ENCODE measurements at regions not wholly inside any gene's neighbourhood (a gene's known extent, or its start where the extent isn't known, plus 50 kb on each side); places are given as distances from the start of the nearest gene placed in this dataset.

DNA sequence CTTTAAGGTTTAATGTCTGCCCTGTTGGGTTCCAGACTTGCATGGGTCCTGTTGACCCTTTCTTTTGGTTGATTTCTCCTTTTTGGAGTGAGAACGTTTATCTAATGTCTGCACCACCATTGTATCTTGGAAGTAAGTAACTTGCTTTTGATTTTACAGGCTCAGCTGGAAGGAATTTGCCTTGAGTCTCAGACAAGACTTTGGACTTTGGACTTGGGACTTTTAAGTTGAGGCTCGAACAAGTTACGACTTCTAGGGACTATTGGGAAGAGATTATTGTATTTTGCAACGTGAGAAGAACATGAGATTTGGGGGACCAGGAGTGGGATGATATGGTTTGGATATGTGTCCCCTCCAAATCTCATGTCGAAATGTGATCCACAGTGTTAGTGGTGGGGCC lies 267.7 kb downstream of the GLI2 start:
- no peak for ATAC-seq
- 57 to 60% methylated on average over 5 of the region's 5 CpGs for WGBS, 2 donors
- no peak overlapping the region for H3K4me3 ChIP-seq
- intact Hi-C loops (cut with DNase I): no loop called here
- H3K36me3 ChIP-seq (replicated peaks in 1 of 2; ENCODE audit: insufficient read depth in 1 of 2, low read depth in 2 of 2): no peaks in the 10 kb centered on the region
- H3K27me3 ChIP-seq: no peaks in the 10 kb centered on the region
- H3K4me1 ChIP-seq: no peaks in the 10 kb centered on the region
- DNase-seq: no peak
- TF ChIP-seq, protein P1, sequence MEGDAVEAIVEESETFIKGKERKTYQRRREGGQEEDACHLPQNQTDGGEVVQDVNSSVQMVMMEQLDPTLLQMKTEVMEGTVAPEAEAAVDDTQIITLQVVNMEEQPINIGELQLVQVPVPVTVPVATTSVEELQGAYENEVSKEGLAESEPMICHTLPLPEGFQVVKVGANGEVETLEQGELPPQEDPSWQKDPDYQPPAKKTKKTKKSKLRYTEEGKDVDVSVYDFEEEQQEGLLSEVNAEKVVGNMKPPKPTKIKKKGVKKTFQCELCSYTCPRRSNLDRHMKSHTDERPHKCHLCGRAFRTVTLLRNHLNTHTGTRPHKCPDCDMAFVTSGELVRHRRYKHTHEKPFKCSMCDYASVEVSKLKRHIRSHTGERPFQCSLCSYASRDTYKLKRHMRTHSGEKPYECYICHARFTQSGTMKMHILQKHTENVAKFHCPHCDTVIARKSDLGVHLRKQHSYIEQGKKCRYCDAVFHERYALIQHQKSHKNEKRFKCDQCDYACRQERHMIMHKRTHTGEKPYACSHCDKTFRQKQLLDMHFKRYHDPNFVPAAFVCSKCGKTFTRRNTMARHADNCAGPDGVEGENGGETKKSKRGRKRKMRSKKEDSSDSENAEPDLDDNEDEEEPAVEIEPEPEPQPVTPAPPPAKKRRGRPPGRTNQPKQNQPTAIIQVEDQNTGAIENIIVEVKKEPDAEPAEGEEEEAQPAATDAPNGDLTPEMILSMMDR (IDR thresholded peaks at IDR 0.05): no peak
- no peak for TF ChIP-seq POLR2A (IDR thresholded peaks at IDR 0.05)
- H3K9me3 ChIP-seq: no peaks in the 10 kb centered on the region
- H3K27ac ChIP-seq: no peak overlapping the region

DNA sequence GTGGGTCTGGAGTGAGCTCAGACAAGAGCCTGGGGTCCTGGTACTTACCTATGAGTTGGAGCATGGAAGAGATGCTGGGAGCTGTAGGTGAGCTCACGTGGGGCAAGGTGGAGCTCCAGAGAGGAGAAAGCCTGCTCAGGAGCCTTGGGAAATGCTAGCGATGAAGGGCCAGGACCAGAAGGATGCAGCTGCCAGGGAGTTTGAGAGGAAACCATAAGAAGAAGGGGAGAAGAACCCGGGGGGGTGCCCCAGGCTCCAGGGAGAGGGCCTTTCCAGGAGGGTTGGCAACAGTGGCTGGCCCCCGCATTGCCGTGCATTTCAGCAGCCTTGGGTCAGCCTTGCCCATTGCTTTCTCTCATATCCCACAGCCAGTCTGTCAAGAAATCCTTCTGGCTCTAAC lies 268.7 kb downstream of the GLI2 start:
- no peak for TF ChIP-seq POLR2A (IDR thresholded peaks at IDR 0.05)
- TF ChIP-seq, protein P1 (IDR thresholded peaks at IDR 0.05): no peak
- Histone ChIP-seq H3K27me3 (no peaks in the 10 kb centered on the region), H3K4me1 (no peaks in the 10 kb centered on the region), H3K9me3 (no peaks in the 10 kb centered on the region), H3K27ac (no peak overlapping the region), H3K4me3 (no peak overlapping the region), H3K36me3 (replicated peaks in 1 of 2; ENCODE audit: insufficient read depth in 1 of 2, low read depth in 2 of 2) (no peaks in the 10 kb centered on the region)
- DNase-seq (no peak), ATAC-seq (no peak)
- 73 to 74% methylated on average over 4 to 5 of the region's 5 CpGs for WGBS, 2 donors
- intact Hi-C loops (cut with DNase I): no loop called here

DNA sequence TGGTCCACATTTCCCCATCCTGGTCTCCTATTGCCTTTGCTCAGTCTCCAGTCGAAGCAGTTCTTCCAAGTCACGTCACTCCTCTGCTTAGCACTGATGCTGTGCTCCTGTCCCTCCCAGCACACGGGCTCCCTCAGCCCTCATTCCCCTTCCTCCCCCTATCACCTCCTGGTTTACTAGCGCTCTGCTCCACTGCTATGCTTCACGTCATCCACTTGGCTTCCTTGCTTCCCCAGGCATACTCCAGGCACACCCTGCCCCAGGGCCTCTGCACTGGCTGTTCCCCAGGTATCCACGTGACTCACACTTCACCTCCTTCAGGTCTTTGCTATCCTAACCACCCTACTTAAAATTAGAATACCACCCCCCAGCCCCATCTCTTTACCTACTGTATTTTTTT lies 269.3 kb downstream of the GLI2 start:
- Histone ChIP-seq H3K27me3 (no peaks in the 10 kb centered on the region), H3K4me3 (no peak overlapping the region), H3K27ac (no peak overlapping the region), H3K4me1 (no peaks in the 10 kb centered on the region), H3K36me3 (replicated peaks in 1 of 2; ENCODE audit: insufficient read depth in 1 of 2, low read depth in 2 of 2) (no peaks in the 10 kb centered on the region), H3K9me3 (no peaks in the 10 kb centered on the region)
- intact Hi-C loops (cut with DNase I): no loop called here
- 80 to 85% methylated on average over 6 of the region's 6 CpGs for WGBS, 2 donors
- DNase-seq: no peak
- no peak for ATAC-seq
- no peak for TF ChIP-seq POLR2A (IDR thresholded peaks at IDR 0.05)
- TF ChIP-seq, protein P1 (IDR thresholded peaks at IDR 0.05): no peak

DNA sequence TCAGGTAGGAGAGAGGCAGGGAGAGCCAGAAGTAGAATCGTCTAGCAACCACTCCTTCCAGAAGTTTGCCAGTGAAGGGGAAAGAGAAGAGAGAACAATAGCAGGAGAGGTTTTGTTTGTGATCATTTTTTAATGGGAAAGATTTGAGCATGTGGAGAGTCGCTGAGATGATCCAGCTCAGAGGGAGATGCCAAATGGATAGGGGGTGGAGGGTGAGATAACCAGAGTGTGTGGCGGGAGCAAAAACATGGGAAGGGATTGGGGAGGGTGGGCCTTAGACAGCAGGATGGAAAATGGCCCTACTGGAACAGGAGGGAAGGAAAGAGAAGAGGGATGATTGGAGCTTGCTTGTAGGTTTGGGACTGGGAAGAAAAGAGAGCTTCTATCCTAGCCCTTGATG lies 269.8 kb downstream of the GLI2 start:
- no peak for DNase-seq
- TF ChIP-seq POLR2A (IDR thresholded peaks at IDR 0.05): no peak
- TF ChIP-seq, protein P1 (IDR thresholded peaks at IDR 0.05): no peak

DNA sequence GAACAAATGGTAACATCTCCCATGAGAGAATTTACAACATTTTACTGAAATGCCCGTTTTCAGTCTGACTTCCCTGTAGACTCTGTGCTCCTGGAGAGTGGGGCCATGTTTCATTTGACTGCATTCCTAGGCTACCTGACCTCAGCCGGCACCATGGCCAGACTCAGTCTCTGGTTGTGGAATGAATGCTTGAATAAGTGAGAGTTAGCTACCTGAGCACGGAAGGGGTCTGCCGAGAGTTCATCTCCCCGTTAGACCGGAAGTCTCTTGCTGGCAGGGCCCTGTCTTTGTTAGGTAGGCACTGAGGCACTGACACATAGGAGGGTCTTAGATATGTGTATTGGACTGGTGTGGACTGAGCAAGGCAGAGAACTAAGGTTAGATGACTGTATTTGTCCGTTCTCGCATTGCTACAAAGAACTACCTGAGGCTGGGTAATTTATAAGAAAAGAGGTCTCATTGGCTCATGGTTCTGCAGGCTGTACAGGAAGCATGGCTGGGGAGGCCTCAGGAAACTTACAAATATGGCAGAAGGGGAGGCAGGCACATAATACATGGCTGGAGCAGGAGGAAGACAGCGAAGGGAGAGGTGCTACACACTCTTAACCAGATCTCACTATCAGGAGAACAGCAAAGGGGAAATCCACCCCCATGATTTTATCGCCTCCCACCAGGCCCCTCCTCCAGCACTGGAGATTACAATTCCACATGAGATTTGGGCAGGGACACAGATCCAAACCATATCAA lies 271.2 kb downstream of the GLI2 start:
- H3K27me3 ChIP-seq: no peaks in the 10 kb centered on the region
- H3K4me1 ChIP-seq: no peaks in the 10 kb centered on the region
- no peak overlapping the region for H3K4me3 ChIP-seq
- no peaks in the 10 kb centered on the region for H3K36me3 ChIP-seq (replicated peaks in 1 of 2; ENCODE audit: insufficient read depth in 1 of 2, low read depth in 2 of 2)
- H3K27ac ChIP-seq: no peak overlapping the region
- TF ChIP-seq, protein P1 (IDR thresholded peaks at IDR 0.05): no peak
- TF ChIP-seq POLR2A (IDR thresholded peaks at IDR 0.05): no peak
- no peak for DNase-seq
- 82 to 92% methylated on average over 10 of the region's 10 CpGs for WGBS, 2 donors
- intact Hi-C loops (cut with DNase I): no loop called here
- ATAC-seq: no peak
- H3K9me3 ChIP-seq: peaks cover 0 to 6% (median 0%) of the 10 kb centered on the region in 3 donors

More for the DNA sequence above, 269.8 kb downstream of the GLI2 start:
- 65 to 67% methylated on average over 3 of the region's 3 CpGs for WGBS, 2 donors
- Histone ChIP-seq H3K27me3 (no peaks in the 10 kb centered on the region), H3K36me3 (replicated peaks in 1 of 2; ENCODE audit: insufficient read depth in 1 of 2, low read depth in 2 of 2) (no peaks in the 10 kb centered on the region), H3K27ac (no peak overlapping the region), H3K9me3 (no peaks in the 10 kb centered on the region), H3K4me1 (no peaks in the 10 kb centered on the region), H3K4me3 (no peak overlapping the region)
- no peak for ATAC-seq
- intact Hi-C loops (cut with DNase I): no loop called here
